ENCODE measurements at regions not wholly inside any gene's neighbourhood (a gene's known extent, or its start where the extent isn't known, plus 50 kb on each side); places are given as distances from the start of the nearest gene placed in this dataset.
A peak's percentile ranks its signal among the peaks of the same experiment; 100 is the strongest.

DNA sequence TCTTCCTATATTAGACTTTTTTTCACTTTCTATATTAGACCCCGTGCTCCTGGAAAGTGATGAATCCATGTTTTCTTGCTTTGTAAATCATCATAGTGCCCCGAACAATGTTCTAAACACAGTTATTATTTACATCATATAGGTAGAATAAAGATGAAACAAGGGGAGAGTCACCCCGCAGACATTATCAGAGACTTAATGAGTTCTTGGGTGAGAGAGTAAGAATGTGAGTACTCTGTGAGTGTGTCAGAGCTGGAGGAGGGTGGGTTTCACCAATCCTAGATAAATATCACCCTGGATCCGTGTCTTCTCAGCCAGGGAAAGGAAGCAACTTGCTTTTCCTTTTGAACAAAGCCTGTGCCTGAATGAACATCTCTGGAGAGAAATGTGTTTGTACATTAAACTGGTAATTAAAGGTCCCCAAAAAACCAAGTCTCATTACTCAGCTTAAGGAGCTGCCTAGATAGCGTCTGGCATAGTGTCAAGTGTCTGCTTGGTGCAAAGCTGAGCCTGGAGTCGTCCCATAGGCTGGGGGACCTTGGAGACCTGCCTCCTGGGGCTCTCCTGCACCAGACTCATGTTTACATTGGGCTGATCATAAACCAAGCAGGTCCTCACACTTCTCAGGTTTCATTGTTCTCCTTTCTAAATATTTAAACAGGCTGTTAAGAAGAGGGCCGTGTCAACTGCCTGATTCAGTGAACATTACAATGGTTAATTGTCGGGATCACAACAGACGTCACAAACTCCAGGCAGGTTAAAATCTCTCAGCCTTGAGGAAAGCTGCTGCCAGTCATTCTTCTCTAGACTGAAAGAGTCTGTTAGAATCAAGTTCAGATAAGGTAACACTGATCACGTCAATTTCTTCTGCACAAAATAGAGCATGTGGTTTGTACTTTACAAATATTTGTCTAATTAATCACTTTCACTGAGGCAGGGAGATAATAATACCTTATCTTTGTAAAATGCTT is 179.7 kb upstream of the MYLIP start:
- peak overlapping the region; percentile 60 for H3K27ac ChIP-seq
- no peak for TF ChIP-seq ZFX (IDR thresholded peaks at IDR 0.05)
- TF ChIP-seq, protein P1, sequence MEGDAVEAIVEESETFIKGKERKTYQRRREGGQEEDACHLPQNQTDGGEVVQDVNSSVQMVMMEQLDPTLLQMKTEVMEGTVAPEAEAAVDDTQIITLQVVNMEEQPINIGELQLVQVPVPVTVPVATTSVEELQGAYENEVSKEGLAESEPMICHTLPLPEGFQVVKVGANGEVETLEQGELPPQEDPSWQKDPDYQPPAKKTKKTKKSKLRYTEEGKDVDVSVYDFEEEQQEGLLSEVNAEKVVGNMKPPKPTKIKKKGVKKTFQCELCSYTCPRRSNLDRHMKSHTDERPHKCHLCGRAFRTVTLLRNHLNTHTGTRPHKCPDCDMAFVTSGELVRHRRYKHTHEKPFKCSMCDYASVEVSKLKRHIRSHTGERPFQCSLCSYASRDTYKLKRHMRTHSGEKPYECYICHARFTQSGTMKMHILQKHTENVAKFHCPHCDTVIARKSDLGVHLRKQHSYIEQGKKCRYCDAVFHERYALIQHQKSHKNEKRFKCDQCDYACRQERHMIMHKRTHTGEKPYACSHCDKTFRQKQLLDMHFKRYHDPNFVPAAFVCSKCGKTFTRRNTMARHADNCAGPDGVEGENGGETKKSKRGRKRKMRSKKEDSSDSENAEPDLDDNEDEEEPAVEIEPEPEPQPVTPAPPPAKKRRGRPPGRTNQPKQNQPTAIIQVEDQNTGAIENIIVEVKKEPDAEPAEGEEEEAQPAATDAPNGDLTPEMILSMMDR (conservative IDR thresholded peaks at IDR 0.05) = no peak

DNA sequence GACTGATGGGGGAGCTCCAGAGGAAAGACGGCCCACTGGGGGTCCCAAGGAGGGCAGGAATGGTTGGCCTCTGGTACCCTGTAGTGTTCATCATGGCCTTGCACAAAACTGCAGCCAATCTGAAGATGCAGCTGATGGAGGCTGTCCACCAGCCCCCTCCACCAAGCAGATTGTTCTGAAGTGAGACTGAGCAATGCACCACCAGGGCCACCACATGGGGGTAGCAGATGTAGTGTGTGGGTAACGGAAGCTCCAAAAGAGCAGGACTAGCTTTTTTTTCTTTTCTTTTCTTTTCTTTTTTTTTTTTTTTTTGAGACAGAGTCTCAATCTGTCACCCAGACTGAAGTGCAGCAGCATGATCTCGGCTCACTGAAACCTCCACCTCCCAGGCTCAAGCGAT is 181.0 kb upstream of the MYLIP start:
- no peak for TF ChIP-seq ZFX (IDR thresholded peaks at IDR 0.05)
- TF ChIP-seq, protein P1 (conservative IDR thresholded peaks at IDR 0.05) = no peak

DNA sequence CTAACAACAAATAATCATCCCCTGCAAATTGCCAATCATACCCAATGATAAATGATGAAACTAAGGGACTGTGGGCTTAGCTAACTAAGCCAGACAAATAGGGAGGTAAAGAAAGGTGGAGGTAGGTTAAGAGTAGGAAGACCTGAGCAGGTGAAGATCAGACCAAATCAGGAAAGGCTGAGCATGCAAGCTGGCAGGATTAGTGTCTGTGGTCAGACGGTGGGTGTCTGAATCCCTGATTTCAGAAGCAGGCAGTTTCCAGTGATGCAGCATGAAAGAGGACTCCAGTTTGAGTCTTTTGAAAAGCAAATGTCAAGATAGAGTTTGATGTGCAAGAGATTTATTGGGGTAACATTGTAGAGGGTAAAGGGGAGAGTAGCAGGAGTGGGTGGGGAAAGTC is 181.4 kb upstream of the MYLIP start:
- H3K27ac ChIP-seq = peak overlapping the region; percentile 54
- no peak for TF ChIP-seq ZFX (IDR thresholded peaks at IDR 0.05)
- TF ChIP-seq, protein P1 (conservative IDR thresholded peaks at IDR 0.05) = no peak

More for the DNA sequence above, 181.0 kb upstream of the MYLIP start:
- H3K27ac ChIP-seq = peak overlapping the region; percentile 54

DNA sequence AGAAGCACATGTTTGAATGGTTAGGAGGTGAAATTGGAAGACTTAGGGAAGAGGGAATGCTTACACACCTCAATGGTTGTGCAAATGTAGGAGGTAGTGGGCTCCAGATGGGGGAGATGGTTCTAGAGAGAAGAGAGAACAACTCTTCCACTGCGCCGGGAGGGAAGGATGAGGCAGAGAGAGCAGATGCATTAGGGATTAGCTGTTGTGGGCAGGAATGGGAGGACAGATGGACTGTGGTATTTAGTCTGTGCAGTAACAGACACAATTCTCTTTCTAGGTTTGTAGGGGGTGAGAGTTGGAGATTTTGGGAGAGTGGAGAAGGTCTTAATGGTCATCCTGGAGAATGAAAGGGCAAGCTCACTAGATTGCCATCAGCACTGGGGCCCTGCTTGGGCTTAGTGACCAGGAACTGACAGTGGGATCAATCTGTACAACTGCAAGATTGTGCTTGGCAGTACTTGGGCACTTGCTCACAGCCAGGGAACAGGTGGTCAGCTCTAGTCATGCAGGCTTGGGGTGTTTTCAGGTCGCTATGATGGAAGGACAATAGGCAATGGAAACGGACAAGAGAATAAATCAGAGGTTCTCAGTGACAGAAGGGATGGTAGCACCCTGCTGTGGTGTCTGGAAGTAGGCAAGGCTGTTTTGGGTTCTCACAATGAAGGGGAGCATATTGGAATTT is 182.0 kb upstream of the MYLIP start:
- peak overlapping the region; percentile 54; the same call in 1 of the 2 replicates for H3K27ac ChIP-seq
- no peak for TF ChIP-seq ZFX (IDR thresholded peaks at IDR 0.05)
- TF ChIP-seq, protein P1 (conservative IDR thresholded peaks at IDR 0.05) = no peak

DNA sequence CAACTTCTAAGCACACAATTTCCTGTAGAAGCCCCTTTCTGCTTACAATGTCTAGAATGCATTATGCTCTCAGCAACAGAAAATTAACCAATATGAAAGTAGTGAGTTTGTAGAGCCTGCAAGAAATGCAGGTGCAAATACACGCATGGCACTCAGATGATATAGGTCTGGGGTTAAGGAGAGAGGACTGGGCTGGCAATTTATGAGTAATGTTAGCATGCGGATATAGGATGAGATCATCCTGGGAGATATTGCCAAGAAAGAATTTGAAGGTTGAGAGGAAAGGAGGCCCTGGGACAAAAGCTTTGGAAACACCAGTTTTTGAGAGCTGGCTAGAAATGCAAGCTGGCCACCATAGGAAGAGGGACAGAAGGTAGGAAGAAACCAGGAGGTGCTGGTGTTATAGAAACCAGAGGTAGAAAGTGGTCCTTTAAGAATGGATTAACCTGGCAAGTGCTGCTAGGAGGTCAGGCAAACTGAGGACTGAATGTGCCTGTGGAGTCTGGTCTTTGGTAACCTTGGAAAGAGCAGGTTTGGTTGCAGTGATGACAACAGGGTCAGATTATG is 183.2 kb upstream of the MYLIP start:
- peak overlapping the region; percentile 54; the same call in 1 of the 2 replicates for H3K27ac ChIP-seq
- TF ChIP-seq ZFX (IDR thresholded peaks at IDR 0.05) = no peak
- TF ChIP-seq, protein P1 (conservative IDR thresholded peaks at IDR 0.05) = no peak

DNA sequence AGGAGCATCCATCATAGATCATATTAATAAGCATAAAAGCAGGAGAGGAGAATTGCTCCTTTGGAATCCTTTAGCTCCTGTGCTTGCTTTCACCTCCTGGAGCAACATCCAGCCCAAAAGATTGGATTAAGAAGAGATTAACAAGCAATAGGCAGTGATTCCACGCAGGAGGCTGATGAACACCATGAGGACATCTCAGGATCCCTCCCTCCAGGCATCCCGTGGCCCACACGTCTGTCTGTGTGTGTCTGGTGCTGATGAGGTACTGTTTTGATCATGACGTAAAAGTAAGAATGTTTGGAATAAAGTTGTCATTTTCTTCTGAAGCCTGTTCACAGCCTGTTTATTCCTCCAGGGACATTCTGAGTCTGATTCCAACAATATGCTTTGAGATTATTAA is 185.5 kb upstream of the MYLIP start:
- no peak for TF ChIP-seq ZFX (IDR thresholded peaks at IDR 0.05)
- TF ChIP-seq, protein P1 (conservative IDR thresholded peaks at IDR 0.05) = no peak
- no peak overlapping the region for H3K27ac ChIP-seq
